VCaP (cell line): ENCODE measurements at regions not wholly inside any gene's neighbourhood (a gene's known extent, or its start where the extent isn't known, plus 50 kb on each side); places are given as distances from the start of the nearest gene placed in this dataset.

Experiments
- H3K27ac ChIP-seq: fragments of 450-650 bp; 2 replicates; pipeline ENCODE4 v1.5.1; 2017
- TF ChIP-seq, protein P1 (sequence below): fragments of 450-650 bp; conservative IDR thresholded peaks from 2 replicates; pipeline ENCODE4 v1.5.1; 2017; ENCODE audit warnings: mild to moderate bottlenecking, moderate library complexity

DNA sequence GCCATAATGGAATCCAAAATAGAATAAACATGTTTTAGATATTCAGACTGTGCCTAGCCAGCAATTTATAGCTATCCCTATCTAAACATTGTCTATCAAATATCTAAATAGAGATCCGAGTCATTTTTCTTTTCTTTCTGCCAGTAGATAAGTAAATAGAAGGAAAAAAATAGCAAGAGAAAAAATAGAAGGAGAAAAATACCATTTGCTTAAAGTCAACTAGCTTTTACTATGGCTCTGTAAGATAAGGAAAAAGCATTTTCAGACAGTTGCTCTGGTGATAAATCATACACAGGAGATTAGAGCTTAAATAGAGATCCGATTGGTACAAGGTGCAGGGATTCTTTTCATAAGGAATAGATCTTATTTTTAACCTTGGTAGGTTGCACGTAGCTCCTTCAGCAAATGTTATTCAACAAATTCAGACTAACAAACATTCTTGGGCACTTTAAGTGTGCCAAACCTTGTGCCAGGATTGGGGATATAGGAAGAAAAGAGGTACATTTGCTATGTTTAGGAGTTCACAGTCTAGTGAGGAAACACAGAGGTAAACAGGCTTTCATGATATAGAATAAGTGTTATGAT is 70.1 kb upstream of the CCDC190 start:
- TF ChIP-seq, protein P1, sequence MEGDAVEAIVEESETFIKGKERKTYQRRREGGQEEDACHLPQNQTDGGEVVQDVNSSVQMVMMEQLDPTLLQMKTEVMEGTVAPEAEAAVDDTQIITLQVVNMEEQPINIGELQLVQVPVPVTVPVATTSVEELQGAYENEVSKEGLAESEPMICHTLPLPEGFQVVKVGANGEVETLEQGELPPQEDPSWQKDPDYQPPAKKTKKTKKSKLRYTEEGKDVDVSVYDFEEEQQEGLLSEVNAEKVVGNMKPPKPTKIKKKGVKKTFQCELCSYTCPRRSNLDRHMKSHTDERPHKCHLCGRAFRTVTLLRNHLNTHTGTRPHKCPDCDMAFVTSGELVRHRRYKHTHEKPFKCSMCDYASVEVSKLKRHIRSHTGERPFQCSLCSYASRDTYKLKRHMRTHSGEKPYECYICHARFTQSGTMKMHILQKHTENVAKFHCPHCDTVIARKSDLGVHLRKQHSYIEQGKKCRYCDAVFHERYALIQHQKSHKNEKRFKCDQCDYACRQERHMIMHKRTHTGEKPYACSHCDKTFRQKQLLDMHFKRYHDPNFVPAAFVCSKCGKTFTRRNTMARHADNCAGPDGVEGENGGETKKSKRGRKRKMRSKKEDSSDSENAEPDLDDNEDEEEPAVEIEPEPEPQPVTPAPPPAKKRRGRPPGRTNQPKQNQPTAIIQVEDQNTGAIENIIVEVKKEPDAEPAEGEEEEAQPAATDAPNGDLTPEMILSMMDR, result no peak
- peak overlapping the region; percentile 95 for H3K27ac ChIP-seq

DNA sequence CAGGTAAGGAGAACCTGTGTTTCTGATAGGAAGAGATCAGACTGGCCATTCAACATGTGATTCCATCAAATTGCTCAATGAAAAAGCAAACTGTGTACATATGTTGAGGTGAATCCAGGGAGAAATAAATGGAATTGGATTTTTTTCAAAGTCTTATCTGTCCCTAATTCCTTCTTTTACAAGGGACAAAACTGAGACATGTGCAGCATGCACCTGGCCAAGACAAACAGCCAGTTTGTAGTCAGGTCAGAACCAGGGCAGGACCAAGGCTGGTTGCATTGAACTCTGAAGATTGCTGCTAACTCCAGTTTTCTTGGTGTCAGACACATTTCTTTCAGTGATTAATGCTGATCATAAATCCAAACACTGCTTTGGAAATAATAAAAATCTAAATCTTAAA is 69.6 kb upstream of the CCDC190 start:
- H3K27ac ChIP-seq, result peak overlapping the region; percentile 95
- TF ChIP-seq, protein P1, result no peak

DNA sequence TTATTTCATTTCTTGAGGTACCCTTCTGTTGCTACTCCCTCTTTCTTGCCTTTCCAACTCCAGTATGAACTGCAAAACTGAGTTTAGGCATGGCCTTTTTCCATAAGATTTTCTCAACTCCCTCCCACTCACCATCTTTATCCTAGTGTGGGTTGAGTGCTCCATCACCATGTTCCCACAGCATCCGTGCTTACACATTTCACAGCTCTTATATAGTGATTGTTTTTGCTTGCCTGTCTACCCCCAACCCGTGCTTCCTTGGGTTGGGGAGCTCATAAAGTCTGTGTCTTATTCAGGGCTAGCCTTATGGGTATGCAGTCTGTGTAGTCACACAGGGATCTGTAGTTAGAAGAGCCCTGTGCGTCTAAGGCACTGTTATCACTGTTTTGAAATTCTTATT is 68.2 kb upstream of the CCDC190 start:
- TF ChIP-seq, protein P1, result no peak
- peak overlapping the region; percentile 95 for H3K27ac ChIP-seq

DNA sequence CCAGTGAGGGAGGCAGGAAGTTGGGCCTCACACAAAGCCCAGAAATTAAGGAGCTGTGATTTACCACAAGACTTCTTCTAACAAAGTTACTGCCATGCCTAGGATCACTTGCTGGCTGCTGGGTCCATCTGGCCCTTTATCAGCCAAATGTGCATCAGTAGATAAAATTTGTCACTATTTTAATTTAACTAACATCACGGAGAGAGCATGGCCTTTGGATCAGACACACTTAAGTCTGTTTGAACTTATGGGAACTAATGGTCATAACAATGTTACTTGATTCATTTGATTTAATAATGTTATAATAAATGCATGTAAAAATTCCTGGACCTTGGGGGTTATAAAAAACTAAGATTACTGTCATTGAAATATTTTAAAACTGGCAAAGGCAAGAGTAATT is 67.2 kb upstream of the CCDC190 start:
- TF ChIP-seq, protein P1, result no peak
- H3K27ac ChIP-seq, result peak overlapping the region; percentile 95; the same call in 1 of the 2 replicates

DNA sequence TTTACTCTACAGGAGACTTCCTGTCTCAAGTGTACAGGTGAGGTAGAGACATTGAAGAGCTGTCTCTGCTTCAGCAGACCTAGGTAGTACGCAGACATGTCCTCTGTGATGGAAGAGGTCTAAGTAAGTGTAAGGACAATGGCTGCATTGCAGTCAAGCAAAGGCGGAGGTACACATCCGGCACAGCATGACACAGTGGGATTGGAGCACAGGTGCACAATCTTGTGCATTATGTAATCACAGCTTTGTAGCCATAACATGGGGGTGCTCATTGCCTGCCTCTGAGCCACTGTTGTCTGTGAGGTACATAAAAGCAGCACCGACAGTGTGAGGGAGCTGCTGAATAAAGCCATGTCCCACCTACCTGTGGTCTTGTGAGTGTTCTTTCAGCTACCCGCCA is 66.4 kb upstream of the CCDC190 start:
- TF ChIP-seq, protein P1, result no peak

DNA sequence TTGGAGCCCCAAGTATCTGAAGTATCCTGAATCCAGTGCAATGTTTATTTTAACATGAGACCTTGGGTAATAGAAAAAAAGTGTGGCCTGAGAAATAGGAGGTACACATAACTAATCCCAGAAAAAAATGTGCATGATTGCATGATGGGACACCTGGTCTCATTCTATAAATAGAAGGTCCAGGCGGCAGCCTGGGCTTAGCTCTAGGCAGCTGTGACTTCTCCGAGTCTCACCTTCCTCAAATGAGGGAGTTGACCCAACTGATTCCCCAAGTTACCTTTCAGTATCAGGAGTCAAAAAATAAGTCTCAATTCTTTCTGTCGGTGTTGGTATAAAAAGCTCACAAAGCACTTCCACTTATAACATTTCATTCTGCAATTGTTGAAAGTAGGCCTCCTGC is 65.9 kb upstream of the CCDC190 start:
- H3K27ac ChIP-seq, result peak overlapping the region; percentile 95; the same call in 1 of the 2 replicates
- TF ChIP-seq, protein P1, result no peak

More for the DNA sequence above, 66.4 kb upstream of the CCDC190 start:
- peak overlapping the region; percentile 95; the same call in 1 of the 2 replicates for H3K27ac ChIP-seq

DNA sequence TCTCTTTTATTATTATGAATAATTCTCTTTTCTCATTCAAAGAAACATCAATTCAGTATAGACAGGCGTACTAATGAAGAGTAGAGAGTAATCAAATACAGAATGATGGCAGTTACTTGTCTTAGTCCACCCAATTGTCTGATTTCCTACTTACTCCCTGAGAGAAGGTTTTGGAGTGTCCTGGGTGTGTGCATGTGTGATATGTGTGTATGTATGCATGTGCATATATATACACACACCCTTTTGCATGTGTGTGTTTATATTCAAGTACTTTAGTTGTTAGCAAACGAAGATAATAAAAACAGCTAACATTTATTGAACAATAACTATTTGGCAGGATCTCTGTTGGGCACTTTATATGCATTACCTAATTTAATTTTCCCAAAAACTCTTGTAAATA is 63.2 kb upstream of the CCDC190 start:
- H3K27ac ChIP-seq, result no peak overlapping the region
- TF ChIP-seq, protein P1, result no peak
